Effector memory CD4-positive, alpha-beta T cell (primary cell): ENCODE measurements at regions not wholly inside any gene's neighbourhood (a gene's known extent, or its start where the extent isn't known, plus 50 kb on each side); places are given as distances from the start of the nearest gene placed in this dataset.

Source experiments
- DNase-seq, 3 donors: peaks; one replicate each; pipeline ENCODE4 v3.0.0-alpha.2; 2020
- H3K27ac ChIP-seq: 2 replicates; pipeline ENCODE4 v1.7.0; 2013; ENCODE audit warnings: mild to moderate bottlenecking, low read length, moderate library complexity; ENCODE audit not compliant: insufficient read depth, poor library complexity, severe bottlenecking
- H3K27me3 ChIP-seq: replicated peaks from 2 replicates; pipeline ENCODE4 v1.7.0; 2013; ENCODE audit warnings: mild to moderate bottlenecking, low read length; ENCODE audit not compliant: insufficient read depth, control insufficient read depth, poor library complexity, severe bottlenecking
- H3K36me3 ChIP-seq: 2 replicates; pipeline ENCODE4 v1.7.0; 2013; ENCODE audit warnings: mild to moderate bottlenecking, low read length, moderate library complexity; ENCODE audit not compliant: control insufficient read depth, insufficient read depth
- H3K4me1 ChIP-seq: 2 replicates; pipeline ENCODE4 v1.7.0; 2013; ENCODE audit warnings: low read length, mild to moderate bottlenecking; ENCODE audit not compliant: control insufficient read depth, insufficient read depth, poor library complexity, severe bottlenecking
- H3K4me3 ChIP-seq: 2 replicates; pipeline ENCODE4 v1.7.0; 2013; ENCODE audit warnings: low read length, low read depth, mild to moderate bottlenecking; ENCODE audit not compliant: insufficient read depth, poor library complexity, severe bottlenecking
- H3K9me3 ChIP-seq: 2 replicates; pipeline ENCODE4 v1.7.0; 2013; ENCODE audit warnings: mild to moderate bottlenecking, low read length, moderate library complexity; ENCODE audit not compliant: control insufficient read depth

- no peak for DNase-seq
- no peaks in the 10 kb centered on the region for H3K27me3 ChIP-seq
- no peaks in the 10 kb centered on the region for H3K36me3 ChIP-seq
- no peak overlapping the region for H3K27ac ChIP-seq
- H3K9me3 ChIP-seq: no peaks in the 10 kb centered on the region
- H3K4me3 ChIP-seq: no peak overlapping the region
- H3K4me1 ChIP-seq: no peaks in the 10 kb centered on the region
Observed at GRCh38 chr2:61639721-61640120, 101.6 kb upstream of the XPO1 start.

GRCh38 chr2:61636686-61637085 is 98.5 kb upstream of the XPO1 start:
- Histone ChIP-seq H3K27me3 (no peaks in the 10 kb centered on the region), H3K4me3 (no peak overlapping the region), H3K27ac (no peak overlapping the region), H3K4me1 (no peaks in the 10 kb centered on the region), H3K36me3 (no peaks in the 10 kb centered on the region), H3K9me3 (no peaks in the 10 kb centered on the region)
- no peak for DNase-seq

- DNase-seq: no peak
- Histone ChIP-seq H3K9me3 (no peaks in the 10 kb centered on the region), H3K36me3 (no peaks in the 10 kb centered on the region), H3K4me3 (no peak overlapping the region), H3K27me3 (no peaks in the 10 kb centered on the region), H3K4me1 (no peaks in the 10 kb centered on the region), H3K27ac (no peak overlapping the region)
Observed at GRCh38 chr2:61634512-61634911, 96.4 kb upstream of the XPO1 start.

GRCh38 chr2:61633250-61633649 is 95.1 kb upstream of the XPO1 start:
- no peaks in the 10 kb centered on the region for H3K4me1 ChIP-seq
- H3K9me3 ChIP-seq: no peaks in the 10 kb centered on the region
- H3K36me3 ChIP-seq: no peaks in the 10 kb centered on the region
- no peak overlapping the region for H3K27ac ChIP-seq
- H3K4me3 ChIP-seq: no peak overlapping the region
- no peak for DNase-seq
- H3K27me3 ChIP-seq: no peaks in the 10 kb centered on the region

- H3K4me1 ChIP-seq: no peaks in the 10 kb centered on the region
- H3K9me3 ChIP-seq: no peaks in the 10 kb centered on the region
- DNase-seq: no peak
- no peak overlapping the region for H3K4me3 ChIP-seq
- no peak overlapping the region for H3K27ac ChIP-seq
- no peaks in the 10 kb centered on the region for H3K36me3 ChIP-seq
- no peaks in the 10 kb centered on the region for H3K27me3 ChIP-seq
Observed at GRCh38 chr2:61632276-61633169, 94.4 kb upstream of the XPO1 start.

GRCh38 chr2:61631321-61631720 is 93.2 kb upstream of the XPO1 start:
- Histone ChIP-seq H3K4me3 (no peak overlapping the region), H3K27ac (no peak overlapping the region), H3K4me1 (no peaks in the 10 kb centered on the region), H3K27me3 (no peaks in the 10 kb centered on the region), H3K36me3 (no peaks in the 10 kb centered on the region), H3K9me3 (no peaks in the 10 kb centered on the region)
- DNase-seq: no peak

- H3K36me3 ChIP-seq: no peaks in the 10 kb centered on the region
- H3K4me3 ChIP-seq: no peak overlapping the region
- no peaks in the 10 kb centered on the region for H3K27me3 ChIP-seq
- no peaks in the 10 kb centered on the region for H3K9me3 ChIP-seq
- no peak overlapping the region for H3K27ac ChIP-seq
- DNase-seq: no peak
- no peaks in the 10 kb centered on the region for H3K4me1 ChIP-seq
Observed at GRCh38 chr2:61626827-61627226, 88.7 kb upstream of the XPO1 start.

GRCh38 chr2:61623747-61624146 is 85.6 kb upstream of the XPO1 start:
- Histone ChIP-seq H3K4me1 (no peaks in the 10 kb centered on the region), H3K27ac (no peak overlapping the region), H3K9me3 (no peaks in the 10 kb centered on the region), H3K27me3 (no peaks in the 10 kb centered on the region), H3K4me3 (no peak overlapping the region), H3K36me3 (no peaks in the 10 kb centered on the region)
- no peak for DNase-seq

- no peaks in the 10 kb centered on the region for H3K9me3 ChIP-seq
- H3K4me1 ChIP-seq: no peaks in the 10 kb centered on the region
- H3K4me3 ChIP-seq: no peak overlapping the region
- no peaks in the 10 kb centered on the region for H3K27me3 ChIP-seq
- H3K36me3 ChIP-seq: no peaks in the 10 kb centered on the region
- H3K27ac ChIP-seq: no peak overlapping the region
- DNase-seq: no peak
Observed at GRCh38 chr2:61620244-61621159, 82.3 kb upstream of the XPO1 start.

GRCh38 chr2:61619561-61619960 is 81.4 kb upstream of the XPO1 start:
- Histone ChIP-seq H3K4me3 (no peak overlapping the region), H3K4me1 (no peaks in the 10 kb centered on the region), H3K27ac (no peak overlapping the region), H3K36me3 (no peaks in the 10 kb centered on the region), H3K9me3 (no peaks in the 10 kb centered on the region), H3K27me3 (no peaks in the 10 kb centered on the region)
- DNase-seq: no peak
